NCI-H524 treated with DMSO at 0.1 percent for 48 hours (cell line): ENCODE measurements at regions not wholly inside any gene's neighbourhood (a gene's known extent, or its start where the extent isn't known, plus 50 kb on each side); places are given as distances from the start of the nearest gene placed in this dataset.
"Not testable (repeated sequence)": the region's sequence is repeated elsewhere in the genome, so short reads cannot be mapped to it uniquely, and the experiment has no call there.

Experiments
- DNase-seq: peaks from one replicate; lab custom pipeline; 2025; lab: John Stamatoyannopoulos, UW

DNA sequence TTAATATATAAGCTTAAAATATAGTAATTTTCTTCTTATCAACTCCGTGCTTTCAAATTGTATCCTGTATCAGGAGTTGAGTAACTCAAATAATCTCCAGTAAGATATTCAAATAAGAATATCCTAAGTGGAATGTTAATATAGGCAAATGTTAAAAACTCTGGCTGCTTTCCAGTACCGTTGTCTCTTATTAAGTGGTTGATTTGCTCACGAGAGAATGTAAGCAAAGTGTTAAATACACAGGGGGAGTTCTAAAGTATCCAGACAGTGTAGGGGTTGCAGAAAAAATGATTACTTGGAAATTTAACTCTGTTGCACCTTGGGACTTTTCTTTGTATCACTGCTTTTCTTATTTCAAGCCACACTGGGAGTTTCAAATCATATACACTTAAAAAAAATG is 478.9 kb upstream of the TBL1XR1 start:
- no peak for DNase-seq

DNA sequence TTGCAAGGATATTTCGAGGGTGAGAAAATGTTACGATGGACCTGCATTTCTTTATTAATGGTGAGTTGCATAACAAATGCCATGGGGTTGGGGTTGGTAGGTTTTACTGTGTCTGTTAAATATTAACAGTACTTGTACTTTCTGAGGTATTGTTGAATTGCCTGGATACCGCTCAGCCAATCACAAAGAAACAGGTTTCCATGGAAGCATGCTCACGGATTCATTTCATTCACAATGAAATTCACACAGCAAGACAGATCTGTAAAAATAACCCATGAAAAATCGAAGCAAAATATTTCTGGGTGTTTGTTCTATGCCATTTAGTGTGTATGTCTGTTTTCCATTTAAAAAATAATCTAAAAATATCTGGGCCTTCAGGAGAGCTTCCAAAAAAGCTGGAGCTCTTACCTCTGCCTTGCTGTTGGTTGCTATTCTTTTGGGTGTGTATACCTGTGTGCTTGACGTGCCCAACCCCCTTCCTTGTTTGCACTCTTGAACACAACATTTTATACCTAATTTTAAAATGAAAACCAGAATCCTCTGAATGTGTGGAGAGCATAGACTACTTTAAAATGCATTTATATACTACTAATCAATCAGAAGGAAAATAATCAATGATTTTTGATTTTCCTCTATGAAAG is 479.8 kb upstream of the TBL1XR1 start:
- no peak for DNase-seq

DNA sequence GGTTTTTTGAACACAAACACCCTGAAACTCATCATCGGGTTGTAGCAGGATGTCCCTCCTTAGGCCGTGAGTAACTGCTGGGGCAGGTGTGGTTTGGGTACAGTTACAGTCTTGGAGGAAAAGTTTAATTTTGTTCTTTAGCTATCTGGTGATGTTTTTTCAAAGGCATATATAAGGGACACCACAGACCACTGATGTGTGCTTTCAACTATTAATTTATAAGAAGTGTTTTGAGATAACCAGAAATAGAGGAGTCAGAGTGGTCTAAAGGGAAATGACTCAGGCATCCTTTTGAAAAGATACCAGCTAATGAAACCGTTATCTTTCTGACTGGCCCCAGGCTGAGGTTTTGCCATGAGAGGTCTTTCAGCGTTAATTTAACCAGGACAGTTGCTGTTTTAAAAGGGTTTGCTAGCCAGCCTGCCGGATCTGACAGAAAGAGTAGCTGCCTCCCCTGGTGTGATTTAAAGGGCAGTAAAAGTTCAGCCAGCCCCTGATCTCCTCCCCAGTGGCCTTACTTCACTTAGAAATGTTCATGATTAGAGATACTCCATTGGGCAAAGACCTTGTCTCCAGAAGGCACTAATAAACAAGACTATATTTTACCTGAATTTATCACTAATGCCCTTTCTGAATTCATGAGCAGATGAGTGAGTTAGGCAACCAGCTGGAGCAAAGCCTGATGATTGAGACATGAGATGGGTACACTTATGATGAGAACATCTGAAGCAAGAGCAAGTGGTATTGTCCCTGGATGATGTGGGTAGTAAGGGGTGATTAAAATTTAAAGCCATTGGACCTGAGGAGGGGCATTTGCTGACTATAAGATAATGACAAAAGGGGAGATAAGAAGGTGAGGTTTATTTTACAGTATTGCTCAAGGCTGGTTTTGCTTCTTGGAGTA is 482.5 kb upstream of the TBL1XR1 start:
- DNase-seq = no peak

- no peak for DNase-seq
Observed at GRCh38 chr3:177680472-177680821, 483.2 kb upstream of the TBL1XR1 start.

- no peak for DNase-seq
Observed at GRCh38 chr3:177681156-177681555, 483.9 kb upstream of the TBL1XR1 start.

GRCh38 chr3:177681852-177682251 is 484.6 kb upstream of the TBL1XR1 start:
- DNase-seq = no peak

GRCh38 chr3:177683586-177683985 is 486.3 kb upstream of the TBL1XR1 start:
- DNase-seq = no peak

DNA sequence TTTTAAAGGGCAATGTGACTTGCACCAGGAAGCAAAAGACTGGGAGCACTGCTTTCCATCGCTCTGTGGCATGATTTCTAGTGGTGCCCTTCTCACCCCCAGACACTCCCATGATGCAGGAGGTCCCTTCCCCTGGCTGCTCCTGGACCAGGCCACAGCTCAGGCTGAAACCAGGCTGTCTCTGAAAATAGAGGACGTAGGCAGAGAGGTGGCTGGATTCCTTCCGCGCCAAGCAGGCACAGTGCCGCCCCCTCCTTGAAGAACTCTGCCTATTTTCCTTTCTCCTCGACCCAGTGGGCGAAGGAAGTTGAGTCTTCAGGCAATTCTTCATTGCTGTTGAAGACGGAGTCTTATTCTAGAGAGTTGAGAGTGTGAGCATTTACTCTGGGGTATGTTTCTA is 489.4 kb upstream of the TBL1XR1 start:
- no peak for DNase-seq

GRCh38 chr3:177687291-177687690 is 490.0 kb upstream of the TBL1XR1 start:
- DNase-seq = no peak

DNA sequence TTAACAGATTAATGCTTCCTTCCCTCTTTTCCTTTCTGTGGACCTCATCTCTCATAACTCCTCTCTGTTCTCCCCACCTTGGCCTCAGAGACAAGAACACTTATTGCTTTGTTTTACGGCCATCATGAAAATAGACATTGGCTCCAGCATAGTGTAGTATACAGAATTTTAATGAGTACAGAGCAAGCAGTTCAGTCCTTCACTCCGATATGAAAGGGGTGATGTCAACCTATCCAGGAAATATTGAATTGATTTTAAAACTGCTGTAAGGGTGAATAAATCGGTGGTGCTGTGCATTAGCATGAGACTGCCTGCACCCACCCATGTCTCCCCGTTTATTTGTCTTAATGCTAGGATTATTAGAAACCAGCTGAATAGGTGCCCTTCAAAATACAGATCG is 490.9 kb upstream of the TBL1XR1 start:
- DNase-seq = no peak

- no peak for DNase-seq
Observed at GRCh38 chr3:177689077-177689476, 491.8 kb upstream of the TBL1XR1 start.

GRCh38 chr3:177689869-177690268 is 492.6 kb upstream of the TBL1XR1 start:
- DNase-seq = no peak

DNA sequence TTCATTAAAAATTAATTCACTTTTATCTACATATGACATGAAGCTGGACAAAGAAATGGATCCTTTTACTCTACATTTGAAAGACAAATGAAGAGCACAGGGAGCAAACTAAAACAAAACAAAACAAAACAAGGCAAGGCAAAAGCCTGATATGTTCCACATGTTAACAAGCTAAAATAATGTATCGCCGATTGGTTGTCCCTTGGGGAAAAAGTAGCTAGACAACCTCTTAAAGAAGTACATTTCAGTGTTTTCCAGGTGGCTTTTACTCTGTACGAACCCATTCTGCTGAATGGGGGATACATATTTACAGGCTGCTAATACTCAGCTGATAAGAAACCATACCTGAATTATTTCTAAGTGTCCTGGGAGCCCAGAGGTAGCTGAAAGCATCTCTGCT is 493.0 kb upstream of the TBL1XR1 start:
- no peak for DNase-seq

DNA sequence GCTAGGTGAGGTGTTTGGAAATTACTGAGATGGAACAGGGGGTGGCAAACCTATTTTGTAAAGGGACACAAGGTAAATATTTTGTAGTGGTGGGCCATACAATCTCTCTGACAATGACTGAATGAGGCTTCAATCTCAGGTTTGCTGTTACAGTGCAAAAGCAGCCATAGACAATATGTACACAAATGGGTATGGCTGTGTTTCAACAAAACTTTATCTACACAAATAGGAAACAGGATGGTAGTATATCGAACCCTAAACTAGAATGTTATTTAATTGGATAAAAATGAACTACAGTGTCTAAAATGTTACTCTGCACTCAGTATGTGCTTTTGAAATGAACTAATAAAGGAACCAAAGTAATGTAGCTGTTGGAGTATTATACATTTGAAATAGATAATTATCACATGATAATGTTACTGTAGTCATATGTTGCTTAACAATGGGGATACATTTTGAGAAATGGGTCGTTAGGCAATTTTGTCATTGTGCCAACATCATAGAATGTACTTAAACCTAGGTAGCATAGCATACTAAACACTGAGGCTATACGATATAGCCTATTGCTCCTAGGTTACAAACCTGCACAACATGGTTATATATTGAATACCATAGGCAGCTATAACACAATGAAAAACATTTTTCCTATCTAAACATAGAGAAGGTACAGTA is 495.2 kb upstream of the TBL1XR1 start:
- no peak for DNase-seq

- no peak for DNase-seq
Observed at GRCh38 chr3:177693616-177694264, 496.5 kb upstream of the TBL1XR1 start.

GRCh38 chr3:177694316-177694715 is 497.0 kb upstream of the TBL1XR1 start:
- DNase-seq = no peak

DNA sequence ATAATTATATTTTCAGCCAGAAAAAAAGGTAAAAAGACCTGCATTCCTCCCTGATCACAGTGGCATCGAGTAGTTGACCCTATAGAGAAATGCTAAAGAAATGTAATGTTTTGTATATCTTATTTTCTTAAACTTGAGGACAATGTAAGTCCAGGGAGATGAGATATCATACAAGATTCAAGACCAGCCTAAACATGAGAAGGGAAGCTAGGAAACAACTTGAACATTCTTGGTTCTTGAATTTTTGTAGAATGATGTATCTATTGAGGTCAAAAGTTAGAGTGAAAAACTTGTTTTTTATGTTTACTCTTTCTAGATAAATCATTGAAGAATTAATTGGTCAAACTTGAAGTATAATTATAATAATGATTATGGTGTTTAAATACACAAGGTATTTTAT is 497.7 kb upstream of the TBL1XR1 start:
- DNase-seq = no peak

DNA sequence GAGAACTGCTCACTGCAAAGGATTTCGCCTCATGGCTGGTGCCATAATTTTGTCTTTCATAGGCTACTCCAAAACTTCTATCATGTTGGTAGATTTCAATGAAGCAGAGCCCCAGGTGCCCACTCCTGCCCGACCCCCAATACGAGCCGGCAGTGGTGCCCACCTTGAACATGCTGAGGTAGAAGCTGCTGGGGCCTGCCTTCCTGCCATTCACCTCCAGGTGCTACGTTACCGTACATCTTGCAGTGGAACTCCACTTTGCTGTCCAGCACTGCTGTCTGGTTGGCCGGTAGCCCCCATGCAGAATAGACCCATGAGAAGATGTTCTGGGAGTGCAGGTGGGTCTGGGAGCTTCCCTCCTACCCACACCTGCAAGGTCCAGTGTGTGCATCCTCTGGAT is 502.8 kb upstream of the TBL1XR1 start:
- no peak for DNase-seq

DNA sequence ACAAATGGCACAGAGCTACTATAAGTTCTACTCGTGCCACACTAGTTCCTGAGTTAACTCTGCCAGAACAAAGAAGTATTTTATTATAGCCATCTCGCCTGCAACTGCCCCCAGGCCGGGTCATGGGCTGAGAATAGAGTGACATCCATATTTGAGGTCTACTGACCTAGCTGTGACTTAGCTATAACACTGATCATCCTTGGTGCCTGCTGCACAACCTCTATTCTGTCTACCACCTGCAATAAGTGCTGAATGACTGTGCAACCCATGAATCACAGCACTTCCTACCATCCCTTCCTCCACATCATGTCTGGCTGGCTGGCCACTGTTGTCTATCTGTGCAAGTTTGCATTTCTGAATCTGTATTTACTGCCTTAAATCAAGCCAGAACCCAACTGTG is 506.5 kb upstream of the TBL1XR1 start:
- no peak for DNase-seq

DNA sequence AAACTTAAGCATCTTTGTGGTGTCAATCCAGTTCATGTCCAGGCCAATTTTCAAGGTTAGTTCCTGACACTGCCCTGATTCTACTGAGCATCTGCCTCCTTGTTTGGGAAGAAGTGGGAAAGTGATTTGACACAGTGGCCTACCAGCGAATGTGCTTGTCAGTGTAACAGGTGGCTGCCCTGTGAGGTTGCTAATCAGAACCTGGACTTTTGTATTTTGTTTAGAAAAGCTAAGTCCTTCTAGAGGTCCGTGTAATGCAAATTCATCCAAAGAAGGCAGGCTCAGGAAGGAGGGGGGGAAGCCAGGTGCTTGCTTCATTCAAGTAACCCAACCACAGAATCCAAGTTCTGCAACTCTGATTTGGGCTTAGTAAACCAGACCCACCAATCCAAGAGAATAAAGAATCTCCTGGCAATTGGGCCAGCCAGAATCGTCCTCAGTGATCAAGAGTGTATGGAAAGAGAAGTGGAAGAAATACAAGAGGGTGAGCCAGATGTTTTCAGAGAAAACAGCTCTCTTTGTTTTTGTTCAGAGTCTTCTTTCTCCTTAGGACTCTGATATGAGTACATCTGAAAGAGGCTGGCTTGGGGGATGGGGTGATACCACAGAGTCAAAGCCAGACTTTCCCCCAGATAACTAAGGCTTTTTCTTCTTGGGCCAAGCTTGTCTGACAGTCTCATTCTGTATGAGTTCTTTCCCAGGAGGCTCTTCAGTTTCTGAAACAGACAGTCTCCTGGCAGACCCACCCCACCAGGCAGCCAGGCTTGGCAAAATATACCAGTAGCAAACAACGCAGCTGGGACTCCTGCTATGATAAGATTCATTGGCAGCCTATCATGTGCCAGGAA is 508.9 kb upstream of the TBL1XR1 start:
- no peak for DNase-seq

DNA sequence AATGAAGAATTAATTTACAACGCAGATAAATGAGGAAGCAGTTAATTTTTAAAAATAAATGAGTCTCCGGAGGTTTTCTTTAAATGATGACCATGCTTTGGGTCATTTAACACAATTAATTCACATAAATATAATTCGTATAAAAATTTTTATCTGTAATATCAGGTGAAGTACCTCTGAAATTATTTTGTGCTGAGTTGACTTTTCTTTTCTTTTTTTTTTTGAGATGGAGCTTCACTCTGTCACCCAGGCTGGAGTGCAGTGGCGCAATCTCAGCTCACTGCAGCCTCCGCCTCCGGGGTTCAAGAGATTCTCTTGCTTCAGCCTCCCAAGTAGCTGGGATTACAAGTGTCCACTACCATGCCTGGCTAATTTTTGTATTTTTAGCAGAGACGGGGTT is 512.2 kb upstream of the TBL1XR1 start:
- not testable (repeated sequence) for DNase-seq

DNA sequence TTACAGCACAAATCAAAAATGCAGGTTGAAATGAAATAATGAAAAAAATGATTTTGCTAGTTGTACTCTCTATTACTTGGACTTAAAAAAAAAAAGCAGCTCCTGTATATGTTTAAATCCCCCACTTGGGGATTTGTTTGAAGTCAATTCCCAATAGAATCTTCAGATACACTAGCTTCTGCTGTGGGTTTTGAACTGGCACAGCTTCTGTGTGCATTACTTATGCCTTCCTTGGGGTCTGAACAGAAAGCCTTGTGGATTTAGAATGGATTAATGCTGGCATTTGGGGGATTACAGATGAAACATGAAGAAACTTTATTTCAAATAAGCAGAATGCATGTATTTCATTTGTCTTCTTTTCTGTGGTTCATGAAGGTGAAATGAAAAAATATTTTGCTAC is 513.2 kb upstream of the TBL1XR1 start:
- DNase-seq = no peak
